ENCODE measurements at regions not wholly inside any gene's neighbourhood (a gene's known extent, or its start where the extent isn't known, plus 50 kb on each side); places are given as distances from the start of the nearest gene placed in this dataset.

DNA sequence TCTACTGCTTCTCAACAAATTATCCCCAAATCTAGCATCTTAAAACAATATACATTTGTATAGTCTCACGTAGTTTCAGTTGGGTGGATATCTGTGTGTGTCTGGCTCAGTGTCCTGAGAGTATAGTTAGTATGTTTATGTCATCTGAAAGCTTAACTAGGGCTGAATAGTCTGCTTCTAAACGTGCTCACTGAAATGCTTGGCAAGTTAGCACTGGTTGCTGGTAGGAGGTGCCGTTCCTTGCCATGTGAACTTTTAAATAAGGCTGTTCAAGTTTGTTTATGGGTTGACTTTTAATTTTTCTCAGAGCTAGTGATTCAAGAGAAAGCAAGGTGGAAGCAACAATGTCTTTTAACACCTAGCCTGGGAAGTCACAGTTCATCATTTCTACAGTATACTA is 1673.6 kb downstream of the PCDH7 start:
- TF ChIP-seq EZH2 (IDR thresholded peaks at IDR 0.05; ENCODE audit: borderline replicate concordance, low read depth, low read length, poor library complexity, severe bottlenecking) = no peak
- TF ChIP-seq, protein P1, sequence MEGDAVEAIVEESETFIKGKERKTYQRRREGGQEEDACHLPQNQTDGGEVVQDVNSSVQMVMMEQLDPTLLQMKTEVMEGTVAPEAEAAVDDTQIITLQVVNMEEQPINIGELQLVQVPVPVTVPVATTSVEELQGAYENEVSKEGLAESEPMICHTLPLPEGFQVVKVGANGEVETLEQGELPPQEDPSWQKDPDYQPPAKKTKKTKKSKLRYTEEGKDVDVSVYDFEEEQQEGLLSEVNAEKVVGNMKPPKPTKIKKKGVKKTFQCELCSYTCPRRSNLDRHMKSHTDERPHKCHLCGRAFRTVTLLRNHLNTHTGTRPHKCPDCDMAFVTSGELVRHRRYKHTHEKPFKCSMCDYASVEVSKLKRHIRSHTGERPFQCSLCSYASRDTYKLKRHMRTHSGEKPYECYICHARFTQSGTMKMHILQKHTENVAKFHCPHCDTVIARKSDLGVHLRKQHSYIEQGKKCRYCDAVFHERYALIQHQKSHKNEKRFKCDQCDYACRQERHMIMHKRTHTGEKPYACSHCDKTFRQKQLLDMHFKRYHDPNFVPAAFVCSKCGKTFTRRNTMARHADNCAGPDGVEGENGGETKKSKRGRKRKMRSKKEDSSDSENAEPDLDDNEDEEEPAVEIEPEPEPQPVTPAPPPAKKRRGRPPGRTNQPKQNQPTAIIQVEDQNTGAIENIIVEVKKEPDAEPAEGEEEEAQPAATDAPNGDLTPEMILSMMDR (conservative IDR thresholded peaks at IDR 0.05; ENCODE audit: low read depth, low read length) = no peak
- H3K9me3 ChIP-seq (ENCODE audit: low read depth, low read length, poor library complexity, severe bottlenecking) = no peaks in the 10 kb centered on the region
- no peaks in the 10 kb centered on the region for H3K27me3 ChIP-seq (replicated peaks; ENCODE audit: insufficient read depth, low read depth, low read length, poor library complexity)
- POLR2A ChIA-PET (ENCODE audit: low non-redundant PET) = no interaction called here
- intact Hi-C loops (cut with micrococcal nuclease; ENCODE audit: unreplicated experiment) = no loop called here
- no peak for DNase-seq (ENCODE audit: low spot score)
- no peak overlapping the region for H3K27ac ChIP-seq (ENCODE audit: low read depth, low read length, poor library complexity, severe bottlenecking)
- H3K4me3 ChIP-seq (ENCODE audit: low read depth, low read length, poor library complexity, severe bottlenecking) = no peak overlapping the region
- BruUV-seq (replicated peaks) = no TSS peak
- no peaks in the 10 kb centered on the region for H3K4me1 ChIP-seq (ENCODE audit: insufficient read depth, low read length, poor library complexity, severe bottlenecking)
- CTCF ChIA-PET = no interaction called here
- H3K36me3 ChIP-seq (ENCODE audit: insufficient read depth, low read length, poor library complexity, severe bottlenecking) = no peaks in the 10 kb centered on the region

DNA sequence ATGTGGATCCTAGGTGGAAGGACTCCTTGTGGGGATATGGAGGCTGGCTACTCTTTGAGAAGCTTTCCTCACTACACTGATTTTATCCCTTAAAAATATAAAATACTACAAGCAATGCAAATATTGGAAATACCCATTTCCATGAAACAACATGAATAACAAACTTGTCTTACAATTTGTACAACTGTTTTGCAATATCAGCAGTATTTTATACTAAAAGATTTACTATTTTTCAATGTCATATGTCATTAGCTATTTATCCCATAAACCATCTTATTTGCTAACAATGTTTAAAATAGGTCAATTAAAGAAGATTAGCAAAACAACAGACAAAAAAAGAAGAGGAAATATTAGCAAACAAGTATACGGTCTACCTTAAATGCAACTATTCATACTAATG is 1674.1 kb downstream of the PCDH7 start:
- no TSS peak for BruUV-seq (replicated peaks)
- POLR2A ChIA-PET (ENCODE audit: low non-redundant PET) = no interaction called here
- TF ChIP-seq, protein P1 (conservative IDR thresholded peaks at IDR 0.05; ENCODE audit: low read depth, low read length) = no peak
- no peak for TF ChIP-seq EZH2 (IDR thresholded peaks at IDR 0.05; ENCODE audit: borderline replicate concordance, low read depth, low read length, poor library complexity, severe bottlenecking)
- H3K4me1 ChIP-seq (ENCODE audit: insufficient read depth, low read length, poor library complexity, severe bottlenecking) = no peaks in the 10 kb centered on the region
- intact Hi-C loops (cut with micrococcal nuclease; ENCODE audit: unreplicated experiment) = no loop called here
- H3K27me3 ChIP-seq (replicated peaks; ENCODE audit: insufficient read depth, low read depth, low read length, poor library complexity) = no peaks in the 10 kb centered on the region
- H3K4me3 ChIP-seq (ENCODE audit: low read depth, low read length, poor library complexity, severe bottlenecking) = no peak overlapping the region
- no peaks in the 10 kb centered on the region for H3K36me3 ChIP-seq (ENCODE audit: insufficient read depth, low read length, poor library complexity, severe bottlenecking)
- CTCF ChIA-PET = no interaction called here
- no peak overlapping the region for H3K27ac ChIP-seq (ENCODE audit: low read depth, low read length, poor library complexity, severe bottlenecking)
- no peak for DNase-seq (ENCODE audit: low spot score)
- no peaks in the 10 kb centered on the region for H3K9me3 ChIP-seq (ENCODE audit: low read depth, low read length, poor library complexity, severe bottlenecking)

DNA sequence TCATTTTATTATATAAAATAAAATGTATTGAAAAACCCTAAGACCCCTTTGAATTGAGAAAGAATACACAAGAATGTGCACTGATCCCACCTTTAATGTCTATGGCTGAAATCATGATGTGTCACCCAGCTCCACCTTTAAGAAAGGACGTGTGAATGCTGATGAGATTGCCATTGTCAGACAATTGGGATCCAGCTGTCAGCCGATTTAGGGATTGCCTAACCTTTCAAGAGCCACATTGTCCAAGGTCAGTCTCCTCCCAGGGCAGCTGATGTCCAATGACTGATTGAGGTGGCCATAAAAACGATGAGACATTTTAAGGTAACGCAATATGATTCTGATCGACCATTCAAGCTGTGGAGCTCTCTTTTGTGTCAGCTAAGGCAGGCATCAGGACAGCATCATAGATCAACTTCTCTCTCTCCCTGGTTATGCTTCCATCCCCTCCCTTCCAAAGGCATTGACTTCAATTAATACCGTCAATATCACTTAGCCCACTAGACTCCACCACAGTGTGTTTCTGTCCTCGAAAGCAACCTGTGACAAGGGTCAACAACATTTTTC is 1676.4 kb downstream of the PCDH7 start:
- no peak for DNase-seq (ENCODE audit: low spot score)
- no TSS peak for BruUV-seq (replicated peaks)

More for the DNA sequence above, 1676.4 kb downstream of the PCDH7 start:
- no peaks in the 10 kb centered on the region for H3K4me1 ChIP-seq (ENCODE audit: insufficient read depth, low read length, poor library complexity, severe bottlenecking)
- CTCF ChIA-PET = no interaction called here
- POLR2A ChIA-PET (ENCODE audit: low non-redundant PET) = no interaction called here
- TF ChIP-seq EZH2 (IDR thresholded peaks at IDR 0.05; ENCODE audit: borderline replicate concordance, low read depth, low read length, poor library complexity, severe bottlenecking) = no peak
- TF ChIP-seq, protein P1 (conservative IDR thresholded peaks at IDR 0.05; ENCODE audit: low read depth, low read length) = no peak
- H3K4me3 ChIP-seq (ENCODE audit: low read depth, low read length, poor library complexity, severe bottlenecking) = no peak overlapping the region
- no peaks in the 10 kb centered on the region for H3K27me3 ChIP-seq (replicated peaks; ENCODE audit: insufficient read depth, low read depth, low read length, poor library complexity)
- H3K27ac ChIP-seq (ENCODE audit: low read depth, low read length, poor library complexity, severe bottlenecking) = no peak overlapping the region
- H3K36me3 ChIP-seq (ENCODE audit: insufficient read depth, low read length, poor library complexity, severe bottlenecking) = no peaks in the 10 kb centered on the region
- no peaks in the 10 kb centered on the region for H3K9me3 ChIP-seq (ENCODE audit: low read depth, low read length, poor library complexity, severe bottlenecking)
- intact Hi-C loops (cut with micrococcal nuclease; ENCODE audit: unreplicated experiment) = no loop called here
